ENCODE measurements at regions not wholly inside any gene's neighbourhood (a gene's known extent, or its start where the extent isn't known, plus 50 kb on each side); places are given as distances from the start of the nearest gene placed in this dataset.

- TF ChIP-seq, protein P1, sequence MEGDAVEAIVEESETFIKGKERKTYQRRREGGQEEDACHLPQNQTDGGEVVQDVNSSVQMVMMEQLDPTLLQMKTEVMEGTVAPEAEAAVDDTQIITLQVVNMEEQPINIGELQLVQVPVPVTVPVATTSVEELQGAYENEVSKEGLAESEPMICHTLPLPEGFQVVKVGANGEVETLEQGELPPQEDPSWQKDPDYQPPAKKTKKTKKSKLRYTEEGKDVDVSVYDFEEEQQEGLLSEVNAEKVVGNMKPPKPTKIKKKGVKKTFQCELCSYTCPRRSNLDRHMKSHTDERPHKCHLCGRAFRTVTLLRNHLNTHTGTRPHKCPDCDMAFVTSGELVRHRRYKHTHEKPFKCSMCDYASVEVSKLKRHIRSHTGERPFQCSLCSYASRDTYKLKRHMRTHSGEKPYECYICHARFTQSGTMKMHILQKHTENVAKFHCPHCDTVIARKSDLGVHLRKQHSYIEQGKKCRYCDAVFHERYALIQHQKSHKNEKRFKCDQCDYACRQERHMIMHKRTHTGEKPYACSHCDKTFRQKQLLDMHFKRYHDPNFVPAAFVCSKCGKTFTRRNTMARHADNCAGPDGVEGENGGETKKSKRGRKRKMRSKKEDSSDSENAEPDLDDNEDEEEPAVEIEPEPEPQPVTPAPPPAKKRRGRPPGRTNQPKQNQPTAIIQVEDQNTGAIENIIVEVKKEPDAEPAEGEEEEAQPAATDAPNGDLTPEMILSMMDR (IDR thresholded peaks at IDR 0.05; ENCODE audit: poor library complexity, severe bottlenecking): no peak
- no peak for TF ChIP-seq POLR2AphosphoS5 (IDR thresholded peaks at IDR 0.05)
- no peak for TF ChIP-seq EP300 (conservative IDR thresholded peaks at IDR 0.05; ENCODE audit: poor library complexity, severe bottlenecking)
- no peak for TF ChIP-seq EZH2 (IDR thresholded peaks at IDR 0.05; ENCODE audit: borderline replicate concordance, insufficient read depth, low read length, poor library complexity, severe bottlenecking)
- TF ChIP-seq REST (IDR thresholded peaks at IDR 0.05; ENCODE audit: borderline replicate concordance): no peak
- no peak for TF ChIP-seq MXI1 (conservative IDR thresholded peaks at IDR 0.05; ENCODE audit: poor library complexity, severe bottlenecking)
- TF ChIP-seq SMC3 (conservative IDR thresholded peaks at IDR 0.05; ENCODE audit: poor library complexity): no peak
- TF ChIP-seq TAF1 (IDR thresholded peaks at IDR 0.05; ENCODE audit: low read depth): no peak
Observed at GRCh38 chr3:43792904-43793303, 102.2 kb downstream of the ABHD5 start.

Data from neural cell (in vitro differentiated cells).